Stomach (tissue), 8 donors: ENCODE measurements at regions not wholly inside any gene's neighbourhood (a gene's known extent, or its start where the extent isn't known, plus 50 kb on each side); places are given as distances from the start of the nearest gene placed in this dataset.

Experiments
- DNase-seq, 2 donors: peaks; one replicate each; pipeline versions ENCODE4 v3.0.0 to v3.0.0-alpha.2; 2013 to 2019
- H3K27ac ChIP-seq, 5 donors: fragments of 200-600 bp in 4 of 5; sonication (generic) in 4 of 5; one replicate each; pipeline ENCODE4 v1.5.1; 2013 to 2019; ENCODE audit warnings: mild to moderate bottlenecking in 1 of 5, moderate library complexity in 1 of 5
- H3K27me3 ChIP-seq, 3 donors: fragments of 200-600 bp; sonication (generic); one replicate each; pipeline ENCODE4 v1.5.1; 2017 to 2019; ENCODE audit warnings: mixed run types in 1 of 3
- H3K36me3 ChIP-seq, 4 donors: fragments of 200-600 bp; sonication (generic); 1 replicate in 3 of 4; 2 replicates in 1 of 4; pipeline ENCODE4 v1.5.1; 2016 to 2019
- H3K4me1 ChIP-seq, 4 donors: fragments of 200-600 bp; sonication (generic); one replicate each; pipeline ENCODE4 v1.5.1; 2016 to 2019
- H3K4me3 ChIP-seq, 4 donors: fragments of 200-600 bp; sonication (generic) in 3 of 4; one replicate each; pipeline ENCODE4 v1.5.1; 2016 to 2019; ENCODE audit warnings: mild to moderate bottlenecking in 1 of 4
- H3K9me3 ChIP-seq, 4 donors: fragments of 200-600 bp; sonication (generic); one replicate each; pipeline ENCODE4 v1.5.1; 2016 to 2019
- EP300 ChIP-seq: sonication (generic); formaldehyde crosslinking; IDR thresholded peaks from one replicate; pipeline ENCODE4 v1.6.1; 2017; ENCODE audit warnings: antibody characterized with exemption
- POLR2A ChIP-seq, 4 donors: fragments of 450-650 bp; IDR thresholded peaks; one replicate each; pipeline ENCODE4 v1.6.1; 2016; ENCODE audit warnings: antibody characterized with exemption in 4 of 4, control low read depth in 2 of 4, mild to moderate bottlenecking in 1 of 4, moderate library complexity in 1 of 4
- POLR2AphosphoS5 ChIP-seq, 3 donors: sonication (generic); formaldehyde crosslinking; IDR thresholded peaks; one replicate each; pipeline ENCODE4 v1.6.1; 2016; ENCODE audit warnings: antibody characterized with exemption in 3 of 3
- WGBS, 5 donors: extraction: QIAGEN DNeasy Blood & Tissue Kit in 3 of 5; methylation state at CpG; one replicate each; pipeline versions ENCODE4 v1.1.5 to v1.1.7; 2013 to 2018; 5-methylcytosine and 5-hydroxymethylcytosine counted together
- intact Hi-C: fragments of 100-400 bp; cut with DNase I; formaldehyde crosslinking; loops from one replicate; pipeline ENCODE4 v1.15.1; 2023; ENCODE audit warnings: low total_unique reads
- TF ChIP-seq, protein P1 (sequence below), 7 experiments: fragments of 450-650 bp in 4 of 7; fragments of 200-600 bp in 3 of 7; sonication (generic) in 3 of 7; IDR thresholded peaks; one replicate each; pipeline ENCODE4 v1.5.1; 2016 to 2019; ENCODE audit warnings: antibody characterized with exemption in 7 of 7, control low read depth in 2 of 7, mild to moderate bottlenecking in 1 of 7
- donor health status: healthy with polysubstance abuse.
- donor health status: Bipolar disorder and iron deficiency.
- donor health status: healthy.

DNA sequence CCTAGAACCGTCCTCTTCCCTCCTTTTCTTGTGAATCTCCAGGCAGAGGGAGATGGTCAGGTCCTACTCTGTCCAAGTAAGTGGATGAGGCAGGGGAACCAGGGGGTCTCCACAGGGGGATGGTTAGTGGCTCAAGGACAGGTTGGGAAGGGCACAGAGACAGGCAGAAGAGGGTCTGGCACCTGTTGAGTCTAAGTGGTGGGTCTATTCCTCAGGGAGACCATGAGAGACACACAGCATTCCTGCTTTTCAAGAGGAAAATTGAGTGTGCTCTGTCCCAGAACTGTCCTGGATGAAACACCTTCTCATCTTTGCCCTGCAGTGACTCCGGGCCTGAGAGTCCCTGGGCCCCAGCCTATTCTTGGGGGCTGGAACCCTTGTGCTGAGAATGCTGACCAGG is 184.8 kb upstream of the GALNT17 start:
- WGBS, 5 donors, result 58 to 73% (median 71%) methylated on average over 2 of the region's 2 CpGs
- no peaks in the 10 kb centered on the region for H3K36me3 ChIP-seq
- intact Hi-C loops, result no loop called here

DNA sequence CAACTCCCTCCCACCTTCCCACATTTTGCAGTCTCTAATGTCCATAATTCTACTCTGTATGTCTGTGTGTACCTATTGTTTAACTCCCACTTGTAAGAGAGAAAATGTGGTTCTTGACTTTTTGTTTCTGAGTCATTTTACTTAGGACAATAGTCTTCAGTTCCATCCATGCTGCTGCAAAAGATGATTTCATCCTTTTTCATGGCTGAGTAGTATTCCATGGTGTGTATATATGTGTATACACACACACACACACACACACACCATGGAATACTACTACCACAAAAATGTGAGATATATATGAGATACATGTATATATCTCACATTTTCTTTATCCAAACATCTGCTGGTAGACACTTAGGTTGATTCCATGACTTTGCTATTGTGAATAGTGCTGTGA is 182.1 kb upstream of the GALNT17 start:
- Histone ChIP-seq H3K9me3 (peaks cover 0 to 27% (median 14%) of the 10 kb centered on the region in 4 donors), H3K4me1 (no peaks in the 10 kb centered on the region), H3K27me3 (no peaks in the 10 kb centered on the region), H3K27ac (no peak overlapping the region), H3K36me3 (no peaks in the 10 kb centered on the region), H3K4me3 (no peak overlapping the region)
- intact Hi-C loops, result no loop called here
- no peak for DNase-seq
- no peak for TF ChIP-seq POLR2AphosphoS5 (IDR thresholded peaks at IDR 0.05)
- TF ChIP-seq POLR2A (IDR thresholded peaks at IDR 0.05), result no peak
- TF ChIP-seq, protein P1, sequence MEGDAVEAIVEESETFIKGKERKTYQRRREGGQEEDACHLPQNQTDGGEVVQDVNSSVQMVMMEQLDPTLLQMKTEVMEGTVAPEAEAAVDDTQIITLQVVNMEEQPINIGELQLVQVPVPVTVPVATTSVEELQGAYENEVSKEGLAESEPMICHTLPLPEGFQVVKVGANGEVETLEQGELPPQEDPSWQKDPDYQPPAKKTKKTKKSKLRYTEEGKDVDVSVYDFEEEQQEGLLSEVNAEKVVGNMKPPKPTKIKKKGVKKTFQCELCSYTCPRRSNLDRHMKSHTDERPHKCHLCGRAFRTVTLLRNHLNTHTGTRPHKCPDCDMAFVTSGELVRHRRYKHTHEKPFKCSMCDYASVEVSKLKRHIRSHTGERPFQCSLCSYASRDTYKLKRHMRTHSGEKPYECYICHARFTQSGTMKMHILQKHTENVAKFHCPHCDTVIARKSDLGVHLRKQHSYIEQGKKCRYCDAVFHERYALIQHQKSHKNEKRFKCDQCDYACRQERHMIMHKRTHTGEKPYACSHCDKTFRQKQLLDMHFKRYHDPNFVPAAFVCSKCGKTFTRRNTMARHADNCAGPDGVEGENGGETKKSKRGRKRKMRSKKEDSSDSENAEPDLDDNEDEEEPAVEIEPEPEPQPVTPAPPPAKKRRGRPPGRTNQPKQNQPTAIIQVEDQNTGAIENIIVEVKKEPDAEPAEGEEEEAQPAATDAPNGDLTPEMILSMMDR (IDR thresholded peaks at IDR 0.05), result no peak
- no peak for TF ChIP-seq EP300

More for the DNA sequence above, 184.8 kb upstream of the GALNT17 start:
- H3K9me3 ChIP-seq, result peaks cover 0 to 27% (median 14%) of the 10 kb centered on the region in 4 donors
- no peak for DNase-seq
- no peaks in the 10 kb centered on the region for H3K4me1 ChIP-seq
- no peak overlapping the region for H3K27ac ChIP-seq
- H3K4me3 ChIP-seq, result no peak overlapping the region
- no peak for TF ChIP-seq POLR2AphosphoS5 (IDR thresholded peaks at IDR 0.05)
- TF ChIP-seq, protein P1 (IDR thresholded peaks at IDR 0.05), result no peak
- no peak for TF ChIP-seq POLR2A (IDR thresholded peaks at IDR 0.05)
- no peaks in the 10 kb centered on the region for H3K27me3 ChIP-seq

DNA sequence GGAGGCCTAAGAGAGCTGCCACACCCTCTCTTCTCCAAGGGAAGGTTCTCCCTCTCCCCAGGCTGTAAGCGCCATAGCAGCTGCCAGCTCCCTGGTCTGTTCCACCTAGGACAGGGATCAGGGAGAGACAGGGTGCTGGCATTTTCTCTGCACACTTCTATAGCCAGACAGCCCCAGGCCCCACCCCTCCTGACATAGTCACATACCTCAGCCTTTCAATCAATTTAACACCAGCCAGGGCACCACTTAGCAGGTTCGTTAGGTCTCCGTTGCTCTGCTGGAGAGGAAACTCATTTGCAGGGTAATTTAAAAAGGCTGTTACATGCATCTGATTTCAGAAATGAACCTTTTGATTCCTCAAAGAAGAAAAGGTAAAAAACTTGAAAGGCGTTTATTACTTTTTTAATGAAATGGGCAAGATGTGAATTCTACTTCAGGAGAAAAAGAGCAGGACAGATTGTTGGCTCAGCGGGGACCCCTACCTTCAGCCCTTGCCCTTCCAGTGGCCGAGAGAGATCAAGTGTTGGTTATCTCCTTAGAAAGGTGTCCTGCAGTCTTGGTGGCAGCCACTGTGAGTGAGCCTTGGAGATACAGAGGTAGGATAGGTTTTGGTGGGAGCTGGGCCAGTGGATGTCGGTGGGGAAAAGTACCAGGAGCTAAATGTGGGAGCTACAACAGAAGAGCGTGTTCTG is 180.5 kb upstream of the GALNT17 start:
- no peak overlapping the region for H3K27ac ChIP-seq
- WGBS, 5 donors, result 66 to 78% (median 75%) methylated on average over 8 of the region's 8 CpGs
- intact Hi-C loops, result no loop called here

DNA sequence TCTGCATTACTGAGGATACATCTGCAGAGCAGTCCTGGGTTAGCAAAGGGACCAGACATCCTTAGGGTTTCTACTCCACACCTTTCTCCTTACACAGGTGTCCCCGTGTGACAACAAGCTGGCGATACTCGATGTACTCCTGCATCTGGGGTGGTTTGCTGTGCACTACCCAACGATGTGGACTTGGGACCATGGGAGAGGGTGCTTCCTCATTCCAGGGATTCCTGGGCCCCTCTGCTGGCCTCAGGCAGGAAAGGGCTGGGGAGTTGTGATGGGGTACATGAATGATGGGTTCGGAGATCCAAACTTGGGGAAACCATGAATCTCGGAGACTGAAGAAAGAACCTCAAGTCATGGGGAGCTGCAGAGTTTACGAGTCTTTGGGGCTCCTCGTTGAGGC is 179.6 kb upstream of the GALNT17 start:
- TF ChIP-seq POLR2A (IDR thresholded peaks at IDR 0.05), result no peak
- TF ChIP-seq EP300, result no peak
- TF ChIP-seq POLR2AphosphoS5 (IDR thresholded peaks at IDR 0.05), result no peak
- TF ChIP-seq, protein P1 (IDR thresholded peaks at IDR 0.05), result no peak
- intact Hi-C loops, result no loop called here
- Histone ChIP-seq H3K4me1 (no peaks in the 10 kb centered on the region), H3K4me3 (no peak overlapping the region), H3K27ac (no peak overlapping the region), H3K27me3 (no peaks in the 10 kb centered on the region), H3K9me3 (peaks cover 0 to 25% (median 14%) of the 10 kb centered on the region in 4 donors), H3K36me3 (no peaks in the 10 kb centered on the region)
- 85 to 90% (median 89%) methylated on average over 8 of the region's 8 CpGs for WGBS, 5 donors
- no peak for DNase-seq

More for the DNA sequence above, 180.5 kb upstream of the GALNT17 start:
- H3K36me3 ChIP-seq, result no peaks in the 10 kb centered on the region
- no peak for TF ChIP-seq EP300
- TF ChIP-seq POLR2A (IDR thresholded peaks at IDR 0.05), result no peak
- TF ChIP-seq, protein P1 (IDR thresholded peaks at IDR 0.05), result no peak
- no peak for TF ChIP-seq POLR2AphosphoS5 (IDR thresholded peaks at IDR 0.05)
- H3K27me3 ChIP-seq, result no peaks in the 10 kb centered on the region
- H3K4me1 ChIP-seq, result no peaks in the 10 kb centered on the region
- no peak for DNase-seq
- H3K9me3 ChIP-seq, result peaks cover 0 to 27% (median 14%) of the 10 kb centered on the region in 4 donors
- no peak overlapping the region for H3K4me3 ChIP-seq
